GM18519 (cell line): ENCODE measurements at regions not wholly inside any gene's neighbourhood (a gene's known extent, or its start where the extent isn't known, plus 50 kb on each side); places are given as distances from the start of the nearest gene placed in this dataset.
"Not testable (repeated sequence)": the region's sequence is repeated elsewhere in the genome, so short reads cannot be mapped to it uniquely, and the experiment has no call there.

ENCODE experiments used
- ATAC-seq: cut with Tn5 transposase; IDR thresholded peaks from one replicate; pipeline ENCODE4 v1.9.1; 2021; ENCODE audit warnings: mild to moderate bottlenecking, moderate library complexity; ENCODE audit not compliant: unreplicated experiment, low FRiP score

DNA sequence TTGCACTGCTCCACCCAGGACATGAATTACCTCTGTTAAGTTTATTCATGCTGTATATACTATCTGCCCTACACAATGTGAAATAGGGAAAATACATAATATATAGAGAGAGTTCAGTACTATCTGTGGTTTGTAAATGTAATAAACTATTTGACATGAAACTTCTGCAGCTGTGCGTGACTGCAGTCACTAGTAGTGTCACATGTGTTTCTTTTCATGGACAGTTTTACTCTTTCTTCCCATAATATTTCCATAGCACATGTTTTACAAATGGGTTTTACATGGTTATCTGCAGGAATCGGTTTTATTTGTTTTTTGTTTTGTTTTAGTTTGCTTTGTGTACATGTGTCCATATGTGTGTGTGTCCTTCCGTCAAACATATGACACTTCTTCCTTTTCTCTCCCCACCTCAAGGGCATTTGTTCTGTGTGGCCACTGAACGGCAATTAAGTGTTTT, 1644.1 kb upstream of the FLRT2 start:
- ATAC-seq: no peak

DNA sequence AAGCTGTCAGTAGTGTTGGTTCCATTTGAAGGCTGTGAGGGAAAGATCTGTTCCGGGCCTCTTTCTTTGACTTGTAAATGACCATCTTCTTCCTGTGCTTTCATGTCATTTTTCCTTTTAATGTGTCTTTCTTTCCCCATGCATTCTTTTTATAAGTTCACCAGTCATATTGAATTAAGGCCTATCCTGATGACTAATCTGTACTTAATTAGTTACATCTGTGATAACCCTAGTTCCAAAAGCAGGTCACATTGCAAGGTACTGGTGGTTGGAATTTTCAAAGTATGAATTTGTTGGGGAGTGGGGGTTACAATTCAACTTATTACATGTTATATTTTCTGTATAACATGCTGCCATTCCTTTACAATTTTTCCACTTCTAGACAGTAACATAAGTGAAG, 1642.1 kb upstream of the FLRT2 start:
- ATAC-seq: no peak

DNA sequence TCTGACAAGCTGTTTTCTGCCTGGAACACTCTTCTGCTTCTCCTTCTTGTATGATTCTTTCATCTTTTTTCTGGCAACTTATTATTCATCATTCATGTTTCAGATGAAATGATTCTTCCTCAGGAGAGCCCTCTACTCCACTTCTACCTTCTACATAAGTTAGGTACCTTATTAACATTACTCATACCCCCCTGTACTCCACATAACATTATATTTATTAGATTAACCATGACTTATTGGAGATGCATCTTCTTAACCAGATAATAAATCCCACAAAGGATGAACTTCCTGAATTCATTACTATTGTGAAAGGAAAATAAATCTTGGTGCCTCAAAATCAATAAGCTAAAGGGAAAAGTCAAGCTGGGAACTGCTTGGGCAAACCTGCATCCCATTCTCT, 1636.5 kb upstream of the FLRT2 start:
- no peak for ATAC-seq

DNA sequence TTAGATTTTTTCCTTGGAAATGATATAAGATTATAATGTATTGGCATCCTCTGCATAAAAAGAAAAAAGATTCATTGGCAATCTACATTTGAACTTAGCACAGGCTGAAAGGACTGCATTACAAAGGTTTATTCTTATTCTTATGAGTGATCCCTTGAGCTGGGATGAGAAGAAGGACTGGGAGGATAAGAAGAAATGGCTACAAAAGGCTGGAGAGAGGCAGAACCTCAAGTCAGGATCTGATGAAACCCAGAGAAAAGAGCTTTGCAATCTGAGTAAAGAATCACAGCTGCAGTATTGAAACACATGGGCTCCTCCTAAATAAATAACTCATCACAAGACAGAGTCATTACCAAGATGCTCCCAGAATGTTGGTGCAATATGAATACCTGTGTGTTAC, 1635.4 kb upstream of the FLRT2 start:
- ATAC-seq: no peak

DNA sequence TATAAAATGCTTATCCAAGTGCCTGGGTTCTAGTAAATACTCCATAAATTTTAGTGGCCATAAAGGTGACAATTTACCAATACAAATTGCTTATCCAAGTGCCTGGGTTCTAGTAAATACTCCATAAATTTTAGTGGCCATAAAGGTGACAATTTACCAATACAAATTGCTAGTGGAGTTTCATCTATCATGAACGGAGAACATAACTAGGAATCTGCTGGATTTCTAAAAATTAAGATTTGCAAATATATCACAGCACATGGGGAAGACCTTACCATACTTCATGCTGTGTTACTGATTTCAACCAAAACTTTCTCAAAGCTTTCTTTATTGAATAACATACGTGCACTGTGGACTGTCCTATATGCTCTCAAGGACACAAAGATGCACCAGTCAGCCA, 1631.4 kb upstream of the FLRT2 start:
- not testable (repeated sequence) for ATAC-seq

DNA sequence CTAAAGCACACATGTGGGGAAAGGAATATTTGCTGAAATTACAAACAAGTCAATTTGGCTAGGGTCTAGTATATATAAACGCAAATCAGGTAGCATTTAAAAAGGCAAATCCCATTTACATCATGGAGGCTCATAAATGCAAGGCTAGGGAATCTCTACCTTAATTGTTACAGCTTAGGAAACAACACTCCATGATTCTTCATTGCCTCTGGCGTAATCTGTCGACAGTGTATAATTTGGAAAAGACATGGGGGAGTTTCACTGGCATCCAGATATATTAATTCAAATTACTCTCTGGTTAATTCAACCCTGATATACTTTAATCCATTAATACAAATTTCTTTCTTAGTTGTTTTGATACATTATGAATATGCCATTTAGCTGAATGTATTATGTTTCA, 1630.2 kb upstream of the FLRT2 start:
- ATAC-seq: no peak

DNA sequence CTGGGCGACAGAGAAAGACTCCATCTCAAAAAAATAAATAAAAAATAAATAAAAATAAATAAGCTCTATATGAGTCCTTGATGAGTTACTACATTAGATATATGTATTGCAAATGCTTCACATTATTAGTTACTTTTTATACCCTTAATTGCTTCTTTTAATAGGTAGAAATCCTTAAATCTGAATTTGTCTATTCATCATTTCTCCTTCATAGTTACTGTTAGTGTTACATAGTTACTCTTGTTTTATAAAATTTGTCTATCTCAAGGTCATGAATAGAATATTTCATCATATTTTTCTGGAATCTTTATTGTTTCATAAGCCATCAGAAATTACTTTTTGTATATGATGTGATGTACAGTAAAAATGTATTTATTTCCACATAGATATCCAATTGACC, 1624.8 kb upstream of the FLRT2 start:
- ATAC-seq: no peak

DNA sequence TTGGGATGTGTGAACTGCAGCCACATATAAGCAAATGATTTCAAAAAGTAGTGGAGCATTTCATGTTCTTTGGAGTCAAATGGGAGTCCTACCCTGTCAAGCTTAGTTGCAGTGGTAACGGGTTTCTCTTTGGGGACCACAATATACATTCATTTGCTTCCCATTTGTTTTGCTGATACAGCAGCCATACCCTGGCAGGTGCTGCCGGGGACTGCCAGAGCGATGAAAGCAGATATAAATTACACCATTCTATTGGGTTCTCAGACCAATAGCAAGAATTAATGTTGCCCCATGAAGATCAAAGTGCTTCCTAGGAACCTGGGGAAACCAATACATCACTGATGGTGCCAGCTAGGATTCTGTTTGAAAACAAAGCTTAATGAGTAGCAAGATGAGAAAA, 1621.5 kb upstream of the FLRT2 start:
- no peak for ATAC-seq

DNA sequence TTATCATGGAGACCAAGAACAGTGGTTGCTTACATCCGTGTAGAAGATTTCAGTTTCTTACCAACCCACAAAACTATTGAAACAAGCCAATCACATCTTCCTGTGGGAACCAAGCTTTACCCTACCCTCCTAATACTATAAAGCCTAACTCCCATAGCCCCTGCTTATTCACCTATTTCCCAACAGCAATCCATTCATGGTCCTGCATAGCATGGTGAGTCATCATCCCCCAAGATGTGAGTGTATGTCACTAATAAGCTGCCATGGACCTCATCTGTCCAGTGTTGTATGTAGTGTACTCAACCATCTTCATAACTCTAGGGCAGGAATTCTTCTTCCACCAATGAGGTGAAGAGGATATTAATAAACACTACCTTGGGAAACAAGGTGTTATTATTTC, 1620.4 kb upstream of the FLRT2 start:
- no peak for ATAC-seq

DNA sequence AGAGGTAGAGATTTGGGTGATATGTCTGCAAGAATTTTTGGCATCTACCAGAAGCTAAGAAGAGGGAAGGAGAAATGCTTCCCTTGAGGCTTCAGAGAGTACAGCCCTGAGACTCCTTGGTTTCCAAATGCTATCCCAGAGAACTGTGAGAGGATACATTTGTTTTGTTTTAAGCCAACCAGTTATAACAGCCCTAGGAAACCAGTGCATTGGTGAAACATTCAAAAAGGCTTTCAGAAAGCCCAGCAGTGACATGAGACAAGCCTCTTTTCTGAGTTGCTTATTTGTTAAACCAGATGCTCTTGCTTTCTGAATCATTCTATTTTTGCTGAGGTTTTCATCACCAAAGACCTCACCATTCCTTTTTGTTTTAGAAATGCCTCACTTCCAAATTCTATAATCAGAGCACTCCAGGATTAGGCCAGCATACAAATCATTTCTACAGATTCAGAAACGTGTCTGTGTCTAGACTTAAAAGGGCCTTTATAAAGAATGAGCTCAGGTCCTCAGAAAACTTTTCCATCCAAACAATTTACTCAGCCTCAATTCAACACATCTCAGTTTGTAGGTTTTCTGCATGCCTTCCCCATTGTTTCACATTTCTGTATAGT, 1617.8 kb upstream of the FLRT2 start:
- ATAC-seq: no peak

DNA sequence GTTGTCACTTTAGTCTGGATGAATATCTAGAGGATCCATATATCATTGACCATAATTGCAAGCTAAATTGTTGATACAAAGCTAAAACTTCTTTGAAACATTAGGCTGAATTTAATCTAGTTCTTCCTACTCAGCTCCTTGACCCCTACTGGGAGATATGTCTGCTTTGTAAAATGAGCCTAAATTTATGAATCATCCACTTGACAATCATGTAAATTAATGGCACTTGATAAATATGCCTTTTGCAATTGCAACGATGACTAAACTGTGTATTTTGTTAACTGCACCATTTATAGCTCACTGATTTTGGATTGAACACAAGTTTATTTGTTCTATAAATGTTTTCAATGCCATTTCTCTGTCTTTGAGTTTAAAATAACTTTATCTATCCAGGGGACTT, 1616.5 kb upstream of the FLRT2 start:
- no peak for ATAC-seq

DNA sequence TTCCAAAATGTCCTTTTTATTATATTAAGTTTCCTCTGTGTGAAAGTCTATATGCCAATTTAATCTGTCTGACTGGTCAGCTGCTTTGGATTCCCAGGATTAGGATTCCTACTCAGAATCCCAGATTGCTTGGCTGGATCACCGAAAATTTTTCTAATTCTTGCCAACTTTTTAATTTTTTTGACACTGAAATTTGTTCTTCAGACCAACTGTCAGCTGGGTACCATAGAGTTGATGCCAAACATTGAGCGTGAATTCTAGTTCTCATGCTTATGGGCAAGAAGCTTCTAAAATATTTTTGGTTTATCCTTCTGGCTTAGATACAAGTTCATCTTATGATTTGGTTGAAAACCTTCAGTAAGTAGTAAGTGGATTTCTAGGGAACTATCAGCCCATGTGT, 1611.4 kb upstream of the FLRT2 start:
- no peak for ATAC-seq

DNA sequence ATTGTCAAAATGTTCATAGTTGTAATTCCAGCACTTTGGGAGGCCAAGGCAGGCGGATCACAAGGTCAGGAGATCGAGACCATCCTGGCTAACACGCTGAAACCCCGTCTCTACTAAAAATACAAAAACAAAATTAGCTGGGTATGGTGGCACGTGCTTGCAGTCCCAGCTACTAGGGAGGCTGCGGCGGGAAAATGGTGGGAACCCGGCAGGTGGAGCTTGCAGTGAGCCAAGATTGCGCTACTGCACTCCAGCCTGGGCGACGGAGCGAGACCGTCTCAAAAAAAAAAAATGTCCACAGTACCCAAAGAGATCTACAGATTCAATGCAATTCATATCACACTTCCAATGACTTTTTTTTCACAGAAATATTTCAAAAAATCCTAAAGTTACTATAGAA, 1610.3 kb upstream of the FLRT2 start:
- ATAC-seq: not testable (repeated sequence)

DNA sequence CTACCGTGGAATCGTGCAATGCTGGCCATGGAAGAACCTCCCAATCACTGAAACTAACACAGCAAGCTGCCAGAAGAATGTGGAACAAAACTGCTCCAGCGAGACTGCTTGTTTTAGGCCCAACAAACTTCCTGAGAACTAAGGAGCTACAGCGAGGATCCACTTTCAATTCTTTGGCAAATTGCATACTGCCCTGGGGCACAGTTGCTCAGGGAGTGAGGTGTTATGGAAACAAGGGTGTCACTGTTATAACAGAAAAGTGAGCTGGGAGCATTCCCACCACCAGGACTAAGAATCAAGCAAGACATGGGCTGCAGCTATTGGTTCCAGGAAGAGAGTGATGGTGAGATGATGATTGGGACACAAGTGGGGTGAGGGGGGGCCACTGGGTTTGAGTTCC, 1606.1 kb upstream of the FLRT2 start:
- ATAC-seq: no peak

DNA sequence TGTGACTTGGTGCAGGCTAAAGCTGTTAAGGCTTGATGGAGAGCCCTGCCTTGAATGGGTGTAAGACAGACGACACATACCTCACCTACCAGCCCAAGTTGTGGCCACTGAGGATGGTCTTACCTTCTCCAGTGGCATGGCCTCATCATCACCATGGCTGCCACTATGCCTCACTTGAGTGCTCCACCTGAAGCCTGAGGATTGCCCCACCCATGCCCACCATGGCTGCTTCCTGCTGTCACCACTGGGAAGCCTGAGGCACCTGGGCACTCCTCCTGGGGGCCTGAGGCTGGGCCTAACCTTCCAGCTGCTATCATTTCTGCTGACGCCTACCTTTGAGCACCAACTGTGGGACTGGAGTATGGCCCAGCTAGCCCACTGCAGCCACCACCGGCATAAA, 1605.7 kb upstream of the FLRT2 start:
- ATAC-seq: no peak

DNA sequence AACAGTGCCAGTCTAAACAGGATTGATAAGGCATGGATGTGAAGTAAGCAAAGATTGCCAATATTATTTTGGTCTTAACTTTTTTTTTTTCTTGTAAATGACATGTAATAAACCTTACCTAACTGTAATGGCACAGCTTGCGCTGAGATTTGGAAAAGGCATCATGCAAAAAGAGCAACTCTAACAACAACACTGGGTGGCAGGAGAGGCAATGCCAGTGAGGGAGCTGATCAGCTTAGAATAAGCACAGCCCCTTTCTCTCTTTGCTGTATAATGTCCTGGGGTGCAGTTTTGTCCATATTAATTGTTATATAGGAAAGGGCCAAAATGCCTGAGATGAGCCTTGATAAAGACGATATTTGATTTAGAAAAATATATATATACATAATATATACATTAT, 1589.7 kb upstream of the FLRT2 start:
- ATAC-seq: no peak

DNA sequence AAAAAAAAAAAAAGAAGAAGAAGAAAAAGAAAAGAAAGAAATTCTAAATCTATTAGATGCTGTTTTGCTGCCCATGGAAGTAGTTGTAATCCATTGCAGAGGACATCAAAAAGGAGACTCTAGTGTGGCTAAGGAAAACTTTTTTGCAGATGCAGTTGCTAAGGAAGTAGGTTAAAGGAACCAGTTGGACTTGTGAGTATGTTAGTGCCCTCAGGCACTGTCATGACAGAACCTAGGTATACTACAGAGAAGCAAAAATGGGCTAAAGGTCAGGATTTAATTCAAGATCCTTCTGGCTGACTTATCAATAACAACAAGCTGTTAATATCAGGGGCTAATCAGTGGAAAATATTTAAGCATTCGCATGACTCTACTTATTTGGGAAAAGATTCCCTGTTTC, 1571.6 kb upstream of the FLRT2 start:
- ATAC-seq: no peak

DNA sequence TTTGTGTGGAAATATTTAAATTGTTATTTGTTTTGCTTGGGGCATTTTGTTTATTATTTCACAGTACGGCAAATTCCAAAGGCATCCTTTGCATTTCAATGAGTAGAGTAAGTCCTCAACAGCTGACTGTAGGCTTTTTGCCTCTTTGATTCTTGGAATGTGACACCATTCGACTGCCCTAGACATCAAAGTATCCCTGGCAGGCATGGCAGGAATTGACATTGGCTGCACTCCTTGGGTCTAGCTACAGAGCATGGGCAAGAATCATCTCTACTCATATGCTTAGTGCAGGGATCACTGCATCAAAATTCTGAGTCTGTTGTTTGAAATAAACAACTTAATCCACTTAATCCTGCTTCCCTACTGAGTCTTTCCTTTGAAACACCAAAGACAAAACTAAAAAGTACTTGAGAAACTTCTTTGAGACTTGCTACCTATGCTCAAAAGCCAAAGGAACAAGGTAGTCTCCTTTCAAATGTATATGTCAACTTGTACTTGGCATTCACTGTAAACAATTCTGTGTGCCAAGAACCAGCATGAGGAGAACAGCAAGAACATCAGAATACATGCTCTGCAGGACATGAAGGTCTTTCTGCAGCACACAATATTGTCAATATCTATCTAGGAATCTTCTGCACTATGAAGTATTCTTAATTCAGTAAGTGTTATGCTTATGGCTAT, 1569.0 kb upstream of the FLRT2 start:
- ATAC-seq: no peak

DNA sequence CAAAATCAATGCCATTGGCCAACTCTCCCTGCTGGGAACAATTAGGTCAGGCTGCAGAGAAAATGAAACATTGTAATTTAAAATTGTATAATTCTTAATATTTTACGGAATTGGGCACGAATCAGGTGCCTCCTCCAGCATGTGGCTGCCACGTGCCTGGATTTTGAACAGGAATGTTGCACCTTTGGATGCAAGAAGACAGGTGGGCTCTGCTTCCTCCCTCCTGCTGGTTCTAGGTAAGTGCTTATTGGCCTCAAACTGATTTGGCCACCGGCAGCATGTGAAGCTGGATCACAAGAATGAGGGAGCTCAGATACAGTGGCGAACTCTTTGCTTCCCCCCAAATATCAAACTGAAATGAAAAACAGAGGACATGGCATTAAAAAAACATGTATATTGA, 1559.9 kb upstream of the FLRT2 start:
- ATAC-seq: no peak

DNA sequence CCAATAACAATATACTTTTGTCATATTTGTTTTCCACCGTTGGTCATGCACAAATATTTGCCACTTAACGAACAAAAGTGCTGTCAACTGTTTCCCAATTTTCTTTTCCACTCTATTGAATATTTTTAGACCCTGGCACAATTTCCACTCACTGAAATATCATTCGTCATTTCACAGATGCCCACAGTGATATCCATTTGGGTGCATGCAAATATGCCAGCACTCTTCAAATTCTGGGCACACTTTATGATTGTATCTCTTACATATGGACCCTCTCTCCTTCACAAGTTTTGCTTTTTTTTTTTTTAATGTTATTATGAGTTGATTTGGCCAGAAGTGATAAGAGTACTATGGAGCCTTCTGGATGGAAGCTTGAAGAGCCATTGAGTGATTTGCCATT, 1557.3 kb upstream of the FLRT2 start:
- no peak for ATAC-seq

DNA sequence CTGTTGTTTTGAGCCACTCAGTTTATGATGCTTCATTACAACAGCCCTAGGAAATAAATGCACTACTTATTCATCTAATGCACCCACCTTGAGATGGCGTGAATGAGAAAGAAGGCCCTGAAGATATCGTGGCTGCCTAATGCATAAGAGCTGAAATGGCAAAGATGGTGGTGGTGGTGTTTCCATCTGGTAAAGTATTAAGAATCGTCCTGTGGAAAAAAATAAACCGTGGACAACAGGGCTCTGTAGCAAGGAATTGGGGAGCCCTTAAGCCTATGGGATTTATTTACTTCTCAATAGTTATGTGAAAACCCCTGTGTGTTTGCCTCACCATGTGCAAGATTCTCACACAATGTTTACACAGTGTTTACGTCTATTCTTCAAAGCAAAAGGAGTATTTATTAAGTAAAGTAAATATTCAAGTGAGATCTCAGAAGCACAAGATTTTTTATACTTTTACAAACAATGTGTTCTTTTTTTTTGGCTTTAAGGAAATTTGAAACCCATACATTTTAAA, 1555.2 kb upstream of the FLRT2 start:
- ATAC-seq: no peak

DNA sequence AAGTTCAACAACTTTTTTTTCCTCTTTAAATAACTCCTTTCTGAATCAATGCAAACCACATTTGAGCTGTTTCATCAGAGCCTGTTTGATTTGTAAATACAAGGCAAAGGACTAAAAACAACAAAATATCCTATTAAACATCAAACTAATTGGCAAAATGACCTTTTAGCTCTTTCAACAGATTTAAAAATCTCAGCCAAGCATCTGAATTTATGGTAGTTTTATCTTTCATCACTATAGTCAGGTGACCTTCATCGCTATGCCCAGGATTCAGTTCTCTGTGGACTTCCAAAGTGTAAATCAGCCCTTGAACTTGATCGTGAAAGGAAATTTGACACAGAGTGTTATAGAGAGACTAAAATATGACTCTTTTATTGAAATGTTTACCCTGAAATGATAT, 1554.5 kb upstream of the FLRT2 start:
- ATAC-seq: no peak
